ENCODE measurements at regions not wholly inside any gene's neighbourhood (a gene's known extent, or its start where the extent isn't known, plus 50 kb on each side); places are given as distances from the start of the nearest gene placed in this dataset.
"Not testable (repeated sequence)": the region's sequence is repeated elsewhere in the genome, so short reads cannot be mapped to it uniquely, and the experiment has no call there.

DNA sequence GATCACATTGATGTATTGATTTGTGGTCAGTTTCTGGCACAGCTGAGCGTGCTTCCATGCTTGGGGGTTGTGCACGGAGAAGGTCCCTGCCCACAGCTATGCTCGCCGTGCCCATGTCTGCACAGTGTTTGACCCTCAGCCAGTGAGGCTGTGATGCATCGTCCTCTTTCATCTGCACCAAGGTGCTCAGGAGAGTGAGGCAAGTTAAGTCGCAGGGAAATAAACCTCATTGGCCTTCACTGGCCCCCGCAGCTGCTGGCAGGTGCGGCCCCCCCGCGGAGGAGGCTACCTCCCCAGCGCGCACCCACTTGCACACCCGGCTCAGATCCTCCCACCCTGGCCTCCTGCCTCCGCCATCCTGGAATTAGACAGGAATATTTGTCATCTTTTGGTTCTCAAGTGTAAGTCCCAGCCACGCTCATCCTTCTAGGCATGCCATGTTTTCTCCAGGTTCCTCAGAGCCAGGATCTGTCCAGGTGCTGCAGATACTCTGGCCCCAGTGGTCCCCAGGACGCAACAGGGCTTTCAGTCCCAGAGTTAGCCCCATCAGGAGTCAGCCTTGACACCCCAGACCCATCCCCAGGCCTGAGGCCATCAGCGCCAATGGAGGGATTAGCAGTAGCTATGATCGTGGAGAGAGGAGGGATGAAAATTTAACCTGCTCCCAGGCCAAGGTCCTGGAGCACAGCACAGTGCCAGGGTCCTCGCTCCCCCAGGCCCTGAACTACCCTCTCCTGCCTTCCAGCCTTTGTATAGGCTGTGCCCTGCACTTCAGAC, 93.7 kb downstream of the OAT start:
- no peak for DNase-seq (ENCODE audit: low spot score)

GRCh38 chr10:124324451-124324850, 94.3 kb downstream of the OAT start:
- no peak for DNase-seq (ENCODE audit: low spot score)

DNA sequence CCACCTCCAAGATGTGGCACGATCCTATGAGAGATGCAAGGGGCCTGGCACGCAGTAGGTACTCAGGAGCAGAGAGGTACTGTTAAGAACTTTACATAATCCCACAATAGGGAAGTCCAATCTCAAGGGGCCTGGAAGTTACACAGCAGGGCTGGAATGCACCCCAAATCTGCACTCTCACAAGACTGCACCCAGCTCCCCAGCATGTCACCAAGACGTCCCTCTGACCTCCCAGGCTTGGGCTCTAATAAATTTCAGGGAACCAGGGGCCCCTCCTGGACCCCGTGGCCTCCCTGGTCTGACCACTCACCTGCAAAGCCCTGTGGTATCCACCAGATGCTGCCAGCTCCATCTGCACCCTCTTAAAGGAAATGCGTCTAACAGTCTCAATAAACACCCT, 94.9 kb downstream of the OAT start:
- DNase-seq (ENCODE audit: low spot score), result no peak

- DNase-seq (ENCODE audit: low spot score), result no peak
These were observed 95.5 kb downstream of the OAT start for GRCh38 chr10:124323111-124323725.

GRCh38 chr10:124322191-124322980, 96.3 kb downstream of the OAT start:
- DNase-seq (ENCODE audit: low spot score), result no peak

GRCh38 chr10:124321433-124322089, 97.2 kb downstream of the OAT start:
- no peak for DNase-seq (ENCODE audit: low spot score)

DNA sequence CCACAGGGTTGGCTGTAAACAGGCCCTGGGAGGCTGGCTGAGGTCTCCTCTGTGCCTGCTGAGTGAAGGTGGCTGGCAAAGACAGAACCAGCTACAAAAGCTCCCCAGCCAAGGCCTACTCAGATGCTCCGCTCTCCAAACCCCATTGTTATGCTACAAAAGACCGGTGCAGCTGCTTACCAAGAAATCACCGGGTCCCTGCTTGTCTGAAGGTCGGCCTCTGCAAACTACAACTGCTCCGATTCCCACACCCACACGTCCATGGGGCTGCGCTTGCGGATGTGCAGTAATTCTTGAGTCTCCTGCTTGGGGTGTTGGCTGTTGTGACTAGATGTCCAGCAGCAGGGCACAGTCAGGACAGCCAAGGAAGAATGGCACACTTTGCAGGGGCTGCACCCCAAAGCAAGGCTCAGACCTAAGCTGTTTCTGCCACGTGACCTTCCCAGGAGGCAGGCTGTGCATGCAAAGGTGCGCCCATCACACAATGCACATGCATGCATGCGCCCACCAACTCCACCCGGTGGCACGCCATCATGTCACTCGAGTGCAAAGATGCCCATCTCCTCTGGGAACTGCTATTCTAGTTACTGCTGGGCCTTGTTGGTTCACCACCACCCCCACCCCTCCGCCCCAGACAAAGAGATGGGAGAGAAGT, 97.8 kb downstream of the OAT start:
- no peak for DNase-seq (ENCODE audit: low spot score)

DNA sequence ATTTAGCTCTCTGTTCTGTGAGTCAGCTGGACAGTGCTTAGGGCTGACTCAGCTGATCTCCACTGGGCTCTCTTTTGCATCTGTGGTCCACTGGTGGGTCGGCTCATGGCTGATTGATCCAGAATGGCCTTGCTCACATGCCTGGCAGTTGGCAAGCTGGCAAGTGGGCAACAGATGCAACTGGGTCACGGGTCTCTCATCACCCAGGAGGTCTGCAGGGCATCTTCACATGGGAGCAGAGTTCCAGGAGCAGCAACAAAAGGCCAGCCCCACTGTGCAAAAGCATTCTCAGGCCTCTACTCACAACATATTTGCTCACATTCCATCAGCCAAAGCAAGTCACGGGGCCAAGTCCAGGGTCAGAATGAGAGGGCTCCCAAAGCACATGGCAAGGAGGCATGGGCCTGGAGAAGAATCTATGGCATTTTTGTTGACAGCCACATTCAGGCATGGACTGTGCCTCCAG, 98.8 kb downstream of the OAT start:
- no peak for DNase-seq (ENCODE audit: low spot score)

- not testable (repeated sequence) for DNase-seq (ENCODE audit: low spot score)
These were observed 99.2 kb downstream of the OAT start for GRCh38 chr10:124319520-124319919.

GRCh38 chr10:124318811-124319210, 99.9 kb downstream of the OAT start:
- DNase-seq (ENCODE audit: low spot score), result no peak

DNA sequence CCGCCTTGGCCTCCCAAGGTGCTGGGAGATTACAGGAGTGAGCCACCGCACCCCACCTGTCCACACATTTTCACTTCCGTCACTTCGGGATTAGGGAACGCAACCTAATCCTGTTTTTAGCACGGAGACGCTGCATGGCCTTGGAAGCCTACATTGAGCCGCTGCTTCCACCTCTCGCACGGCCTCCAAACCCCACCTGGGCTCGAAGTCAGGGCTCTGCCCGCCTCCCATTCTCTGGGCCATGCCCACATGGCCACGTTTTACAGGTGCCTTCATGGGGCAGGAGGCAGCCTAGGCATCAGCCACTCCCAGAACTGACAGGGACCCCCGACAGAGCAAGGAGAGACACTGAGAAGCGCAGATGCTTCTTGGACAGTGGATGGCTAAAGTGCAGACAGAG, 100.6 kb downstream of the OAT start:
- no peak for DNase-seq (ENCODE audit: low spot score)

DNA sequence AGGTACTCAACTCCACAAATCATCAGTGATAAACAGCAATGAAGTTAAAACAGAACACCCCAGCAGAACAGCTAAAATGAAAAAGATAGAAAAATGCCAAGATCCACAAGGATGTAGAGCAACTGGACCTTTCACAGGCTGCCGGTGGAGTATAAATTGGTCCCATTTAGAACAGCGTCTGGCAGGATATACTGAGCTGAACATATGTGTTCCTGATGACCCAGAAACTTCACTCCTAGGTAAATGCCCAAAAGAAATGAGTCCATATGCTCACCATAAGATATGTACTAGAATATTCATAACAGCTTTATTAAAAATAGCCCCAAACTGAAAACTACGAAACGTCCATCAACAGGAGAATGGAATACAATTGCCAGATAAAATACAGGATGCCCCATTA, 102.4 kb downstream of the OAT start:
- no peak for DNase-seq (ENCODE audit: low spot score)

DNA sequence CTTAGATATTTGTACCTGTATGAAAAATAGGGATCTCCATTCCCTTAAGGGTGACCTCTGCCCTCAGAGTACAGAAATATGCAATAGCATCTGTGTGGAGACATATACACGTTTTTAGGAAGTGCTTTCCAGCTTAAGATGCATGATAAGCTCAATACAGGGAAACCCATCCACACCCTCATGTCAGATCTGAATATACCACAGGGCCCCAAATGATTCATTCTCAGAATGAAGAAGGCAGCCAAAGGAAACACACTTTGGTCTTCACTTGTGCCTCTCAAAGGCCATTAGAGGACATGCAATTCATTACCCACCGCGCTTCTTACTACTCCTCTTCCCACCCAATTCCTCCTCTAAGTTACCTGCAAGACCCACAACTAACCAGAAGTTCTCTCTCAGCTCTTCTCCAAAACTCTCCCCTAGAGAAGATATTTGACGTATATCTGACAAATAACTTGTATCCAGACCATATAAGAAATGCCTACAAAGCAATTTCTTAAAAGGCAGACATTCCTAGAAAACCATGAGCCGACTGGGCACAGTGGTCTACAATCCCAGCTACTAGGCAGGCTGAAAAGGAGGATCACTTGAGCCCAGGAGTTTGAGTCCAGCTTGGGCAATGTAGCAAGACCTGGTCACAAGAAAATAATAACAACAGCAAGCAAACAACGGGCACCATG, 103.0 kb downstream of the OAT start:
- no peak for DNase-seq (ENCODE audit: low spot score)

GRCh38 chr10:124313374-124313773, 105.3 kb downstream of the OAT start:
- no peak for DNase-seq (ENCODE audit: low spot score)

- no peak for DNase-seq (ENCODE audit: low spot score)
These were observed 109.9 kb downstream of the OAT start for GRCh38 chr10:124308811-124309210.

DNA sequence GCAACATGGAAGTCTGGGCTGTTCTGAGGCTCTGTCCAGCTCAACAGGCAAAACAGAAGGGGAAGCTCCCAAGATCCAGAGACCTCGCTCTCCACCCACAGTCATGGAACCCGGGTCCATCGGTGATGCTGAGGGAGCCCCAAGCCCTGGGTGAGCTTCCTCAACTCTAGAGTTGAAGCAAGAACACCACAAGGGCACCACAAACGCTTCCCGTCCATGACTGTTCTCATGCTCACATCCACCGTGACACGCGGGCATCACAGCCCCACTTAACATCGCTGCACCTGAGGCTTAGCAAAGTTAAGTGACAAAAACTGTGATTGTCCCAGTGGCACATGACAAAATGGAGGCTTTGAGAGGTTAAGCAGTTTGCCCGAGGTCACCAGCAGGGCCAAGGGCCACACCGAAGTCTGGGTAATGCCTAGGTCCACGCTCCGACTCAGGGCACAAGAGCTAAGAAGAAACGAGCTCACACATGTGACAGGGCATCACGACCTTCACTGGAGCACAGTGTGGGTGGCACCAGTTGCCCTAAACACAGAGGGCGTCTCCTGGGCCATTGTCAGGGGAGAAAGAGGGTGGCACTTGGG, 110.6 kb downstream of the OAT start:
- DNase-seq (ENCODE audit: low spot score), result no peak

GRCh38 chr10:124307591-124307990, 111.1 kb downstream of the OAT start:
- DNase-seq (ENCODE audit: low spot score), result no peak

- DNase-seq (ENCODE audit: low spot score), result no peak
These were observed 111.8 kb downstream of the OAT start for GRCh38 chr10:124306922-124307371.

- DNase-seq (ENCODE audit: low spot score), result no peak
These were observed 112.2 kb downstream of the OAT start for GRCh38 chr10:124306520-124306919.

- no peak for DNase-seq (ENCODE audit: low spot score)
These were observed 112.7 kb downstream of the OAT start for GRCh38 chr10:124305984-124306383.

Data from HT-29 (cell line).